Amniotic stem cell (primary cell): ENCODE measurements at regions not wholly inside any gene's neighbourhood (a gene's known extent, or its start where the extent isn't known, plus 50 kb on each side); places are given as distances from the start of the nearest gene placed in this dataset.
A peak's percentile ranks its signal among the peaks of the same experiment; 100 is the strongest.
"Not testable (repeated sequence)": the region's sequence is repeated elsewhere in the genome, so short reads cannot be mapped to it uniquely, and the experiment has no call there.

ENCODE experiments used
- DNase-seq: peaks from one replicate; lab custom pipeline; 2025; lab: John Stamatoyannopoulos, UW

DNA sequence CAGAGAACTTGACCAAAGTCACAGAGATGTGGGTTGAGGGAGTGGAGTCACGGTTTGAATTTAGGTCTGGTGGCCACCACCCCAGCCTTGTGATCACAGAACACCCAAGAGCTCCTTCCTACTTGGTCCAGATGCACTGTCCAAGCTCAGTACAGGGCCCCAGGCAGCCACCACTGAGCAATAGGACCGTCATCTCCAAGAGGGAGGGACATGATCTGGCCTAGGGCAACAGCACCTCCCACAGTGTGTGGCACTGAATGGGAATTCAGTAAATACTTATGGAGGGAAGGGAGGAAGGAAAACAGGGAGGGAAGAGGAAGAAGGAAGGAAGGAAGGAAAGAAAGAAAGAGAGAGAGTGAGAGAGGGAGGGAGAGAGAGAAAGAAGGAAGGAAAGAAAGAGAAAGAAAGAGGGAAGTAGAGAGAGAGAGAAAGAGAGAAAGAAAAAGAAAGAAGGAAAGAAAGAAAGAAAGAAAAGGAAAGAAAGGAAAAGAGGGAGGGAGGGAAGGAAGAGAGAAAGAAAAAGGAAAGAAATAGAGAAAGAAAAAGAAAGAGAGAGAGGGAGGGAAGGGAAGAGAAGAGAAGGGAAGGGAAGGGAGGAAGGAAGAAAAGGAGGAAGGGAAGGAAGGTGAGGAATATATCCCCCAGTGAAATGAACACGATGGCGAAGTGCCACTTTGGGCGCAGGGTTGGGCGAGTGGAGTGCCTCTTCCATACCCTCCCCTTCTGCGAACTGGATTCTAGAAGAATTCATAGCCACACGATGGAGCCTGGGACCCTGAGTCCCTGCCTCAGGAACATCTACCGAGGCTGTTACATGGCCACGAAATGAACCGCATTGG lies 243.7 kb downstream of the TFAP2C start:
- no peak for DNase-seq

DNA sequence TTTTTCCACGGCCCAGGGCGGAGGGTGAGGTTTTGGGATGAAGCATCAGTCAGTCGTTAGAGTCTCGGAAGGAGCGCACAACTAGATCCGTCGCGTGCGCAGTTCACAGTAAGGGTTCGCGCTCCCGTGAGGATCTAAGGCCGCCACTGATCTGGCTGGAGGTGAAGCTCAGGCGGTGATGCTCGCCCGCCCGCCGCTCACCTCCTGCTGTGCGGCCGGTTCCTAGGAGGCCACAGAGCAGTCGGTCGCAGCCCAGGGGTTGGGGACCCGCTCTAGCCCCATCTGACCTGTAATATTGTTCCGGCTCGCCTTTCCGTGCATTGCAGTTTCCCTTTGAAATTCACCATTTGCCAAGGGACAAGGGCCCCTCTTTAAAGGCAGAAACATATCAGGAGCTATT lies 244.7 kb downstream of the TFAP2C start:
- no peak for DNase-seq

DNA sequence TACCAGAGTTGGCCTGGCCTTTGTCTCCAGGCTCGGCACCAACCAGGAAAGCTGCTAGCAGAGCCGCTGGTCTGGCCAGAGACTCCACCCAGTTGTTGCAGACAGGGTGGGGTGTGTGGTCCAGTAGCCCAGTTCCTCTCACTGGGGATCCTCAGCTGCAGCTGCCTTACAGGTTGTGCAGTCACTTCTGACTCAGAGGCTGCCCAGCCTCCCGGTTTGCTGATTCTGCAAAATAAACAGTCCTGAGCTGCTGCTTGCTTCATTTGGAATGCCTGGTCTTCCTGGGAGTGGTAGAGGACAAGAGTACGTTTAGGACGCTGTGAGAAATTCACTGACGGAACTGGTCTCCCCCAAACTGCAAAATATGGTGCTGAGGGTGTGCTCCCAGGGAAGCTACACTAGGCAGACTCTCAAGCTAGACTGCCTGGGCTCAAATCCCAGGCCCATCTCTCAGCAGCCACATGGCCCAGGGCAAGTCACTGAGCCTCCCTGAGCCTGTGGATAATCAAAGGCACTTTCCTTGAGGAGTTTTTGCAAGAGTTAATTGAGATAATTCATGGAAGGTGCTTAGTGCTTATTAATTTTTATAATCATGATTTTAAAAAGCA lies 246.1 kb downstream of the TFAP2C start:
- peak; percentile 1 for DNase-seq

DNA sequence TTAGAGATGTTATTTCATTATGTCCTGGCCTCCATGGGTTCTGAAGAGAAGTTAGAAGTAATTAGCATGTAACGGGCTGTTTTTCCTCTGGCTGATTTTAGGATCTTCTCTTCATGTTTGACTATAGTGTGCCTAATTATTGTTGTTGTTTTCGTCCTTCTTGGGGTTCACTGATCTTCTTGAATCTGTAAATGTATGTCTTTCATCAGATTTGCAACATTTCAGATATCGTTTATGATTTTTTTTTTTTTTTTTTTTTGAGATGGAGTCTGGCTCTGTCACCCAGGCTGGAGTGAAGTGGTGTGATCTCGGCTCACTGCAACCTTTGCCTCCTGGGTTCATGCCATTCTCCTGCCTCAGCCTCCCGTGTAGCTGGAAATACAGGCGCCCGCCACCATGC lies 246.7 kb downstream of the TFAP2C start:
- no peak for DNase-seq

DNA sequence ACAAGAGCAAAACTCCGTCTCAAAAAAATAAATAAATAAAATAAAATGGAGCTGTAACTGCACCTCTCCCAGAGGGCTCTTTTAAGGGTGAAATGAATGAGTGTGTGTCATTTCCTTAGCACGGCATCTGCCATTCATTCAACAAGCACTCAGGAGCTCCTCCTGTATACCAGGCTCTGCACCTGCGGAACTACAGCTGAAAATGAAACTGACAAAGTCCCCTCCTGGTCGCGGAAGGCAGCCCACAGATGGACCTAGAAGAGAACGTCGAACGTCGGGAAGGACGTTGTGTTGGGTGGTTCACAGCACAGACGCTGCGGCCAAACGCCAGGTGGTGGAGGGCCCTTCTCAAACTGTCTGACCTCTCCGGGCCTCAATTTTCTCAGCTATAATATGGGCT lies 256.4 kb downstream of the TFAP2C start:
- DNase-seq, result no peak

DNA sequence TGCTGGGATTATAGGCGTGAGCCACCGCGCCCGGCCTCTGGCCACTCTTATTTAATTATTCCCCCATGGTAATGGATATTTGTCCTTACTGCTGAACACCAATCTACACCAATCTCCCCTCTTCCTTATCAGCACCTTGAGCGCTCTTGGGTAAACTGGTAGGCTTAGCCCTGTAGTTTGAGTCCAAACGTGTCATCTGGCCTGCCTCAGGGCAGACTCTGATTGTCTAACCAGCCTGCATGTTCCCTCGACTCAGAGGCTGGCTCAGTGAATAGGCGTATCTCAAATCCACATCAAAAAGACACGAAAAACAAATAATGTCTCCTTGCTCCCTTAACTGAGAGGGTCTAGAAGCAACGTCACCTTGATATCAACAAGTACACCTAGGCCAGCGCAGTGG lies 260.9 kb downstream of the TFAP2C start:
- no peak for DNase-seq

DNA sequence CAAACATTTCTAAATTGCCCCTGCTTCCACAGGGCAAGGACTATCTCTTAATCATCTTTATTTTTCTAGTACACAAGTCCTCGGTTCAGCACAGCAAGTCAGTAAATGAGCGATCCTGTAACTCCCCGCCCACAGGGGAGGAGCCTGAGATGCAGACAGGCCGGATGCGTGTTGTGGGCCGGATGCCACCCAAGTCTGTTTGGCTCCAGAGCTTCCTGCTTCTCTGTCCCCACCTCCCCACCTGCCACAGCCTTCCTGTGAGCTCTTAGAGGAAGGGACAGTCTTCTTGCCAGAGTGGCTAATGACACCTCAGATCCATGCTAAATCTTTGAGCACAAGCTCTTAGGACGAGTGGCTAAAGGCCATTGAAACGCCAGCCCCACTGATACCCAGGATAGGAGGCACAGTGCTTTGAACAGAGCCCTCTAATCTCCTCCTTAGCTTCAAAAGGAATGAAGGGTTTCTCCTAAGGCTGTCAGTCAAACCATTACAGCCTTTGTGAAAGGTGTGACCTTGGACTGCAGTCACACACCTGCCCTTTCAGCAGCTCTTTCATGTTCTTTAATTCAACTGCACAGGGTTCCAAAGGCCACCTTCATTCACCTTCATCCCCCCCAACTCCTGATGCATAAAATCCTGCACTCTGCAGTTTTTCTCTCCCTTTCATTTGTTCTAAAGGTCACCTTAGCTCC lies 264.3 kb downstream of the TFAP2C start:
- no peak for DNase-seq

DNA sequence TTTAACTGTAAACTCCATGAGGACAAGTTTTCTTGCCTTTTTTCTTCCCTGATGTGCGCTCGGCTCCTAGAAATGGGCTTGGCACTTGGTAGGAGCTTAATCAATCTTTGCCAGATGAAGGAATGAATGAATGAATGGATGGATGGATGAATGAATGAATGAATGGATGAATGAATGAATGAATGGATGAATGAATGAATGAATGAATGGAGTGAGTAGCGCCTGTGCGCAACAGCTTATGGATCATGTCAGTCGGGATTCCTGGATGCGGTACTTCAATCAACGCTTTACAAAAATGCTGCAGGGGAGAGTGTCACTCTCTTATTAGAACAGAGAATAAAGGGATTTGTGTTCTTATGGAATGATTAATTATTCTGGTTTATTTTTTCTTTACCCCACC lies 267.3 kb downstream of the TFAP2C start:
- no peak for DNase-seq

DNA sequence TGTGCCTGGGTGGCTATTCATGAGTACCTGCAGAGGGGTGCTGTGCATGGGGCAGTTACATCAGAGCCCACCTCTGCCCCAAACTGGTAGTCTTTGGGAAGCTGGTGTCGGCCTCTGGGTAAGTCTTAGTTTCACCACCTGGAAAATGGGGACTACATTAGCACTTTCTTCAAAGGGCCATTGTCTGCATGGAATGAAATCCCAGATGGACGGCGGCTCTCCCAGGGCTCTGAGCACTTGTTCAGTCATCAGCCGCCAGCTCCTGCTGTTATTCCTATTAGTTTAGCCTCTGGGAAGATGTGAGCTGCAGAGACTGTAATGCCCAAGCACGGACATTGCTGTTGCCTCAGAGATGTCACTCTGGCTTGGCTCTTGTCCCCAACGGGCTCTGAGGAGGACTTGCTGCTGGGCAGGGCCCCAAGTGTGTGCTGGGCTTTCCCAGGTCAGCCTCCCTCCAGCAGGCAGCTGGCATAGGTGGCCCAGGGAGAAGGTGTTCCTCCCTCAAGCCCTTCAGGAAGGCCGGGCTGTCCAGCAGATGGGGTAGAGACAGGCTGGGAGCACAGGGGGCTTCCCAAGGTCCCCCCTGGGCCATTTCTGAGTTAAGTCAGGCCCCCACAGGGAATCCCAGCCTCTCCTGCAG lies 268.3 kb downstream of the TFAP2C start:
- DNase-seq, result no peak

DNA sequence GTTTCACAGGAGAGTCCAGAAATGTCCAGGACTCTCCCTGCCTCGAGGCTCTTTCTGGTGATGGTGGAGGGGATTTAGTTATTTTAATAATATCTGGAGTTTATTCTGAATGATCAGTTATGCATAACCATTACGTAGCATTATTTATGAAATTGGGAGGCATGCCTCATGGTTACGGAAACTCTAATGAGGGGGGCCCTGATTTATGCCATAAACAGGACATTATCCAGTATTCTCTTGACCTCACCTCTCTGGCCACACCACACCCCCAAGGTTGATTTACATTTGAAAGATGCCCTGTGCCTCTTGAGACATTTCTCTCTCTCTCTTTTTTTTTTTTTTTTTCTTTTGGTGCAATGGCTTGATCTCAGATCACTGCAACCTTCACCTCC lies 268.8 kb downstream of the TFAP2C start:
- DNase-seq, result no peak

DNA sequence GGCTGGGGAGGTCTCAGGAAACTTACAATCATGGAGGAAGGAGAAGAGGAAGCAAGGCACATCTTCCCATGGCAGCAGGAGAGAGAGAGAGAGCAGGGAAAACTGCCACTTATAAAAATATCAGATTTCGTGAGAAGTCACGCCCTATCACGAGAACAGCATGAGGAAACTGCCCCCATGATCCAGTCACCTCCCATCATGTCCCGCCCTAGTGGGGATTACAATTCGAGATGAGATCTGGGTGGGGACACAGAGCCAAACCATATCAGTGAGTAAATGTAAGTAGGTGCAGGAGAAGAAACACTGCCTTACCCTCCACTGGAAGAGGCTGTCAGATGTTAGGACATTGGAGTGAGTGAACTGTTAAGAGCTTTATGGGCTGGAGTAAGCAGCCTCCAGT lies 270.4 kb downstream of the TFAP2C start:
- DNase-seq, result no peak

DNA sequence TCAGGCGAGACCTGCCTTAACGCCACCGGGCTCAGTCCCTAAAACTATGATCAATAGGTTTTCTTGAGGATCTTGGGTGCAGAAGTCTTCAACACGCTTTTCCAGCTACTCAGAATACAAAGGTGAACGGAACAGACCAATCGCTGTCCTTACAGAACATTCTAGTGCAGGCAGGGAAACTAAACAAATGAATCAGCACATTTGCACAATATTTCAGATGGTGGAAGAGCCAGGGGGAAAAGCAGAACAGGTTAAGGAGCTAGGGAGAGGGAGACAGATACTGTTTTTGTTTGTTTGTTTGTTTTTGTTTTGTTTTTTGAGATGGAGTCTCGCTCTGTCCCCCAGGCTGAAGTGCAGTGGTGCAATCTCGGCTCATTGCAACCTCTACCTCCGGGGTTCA lies 271.1 kb downstream of the TFAP2C start:
- DNase-seq, result no peak

DNA sequence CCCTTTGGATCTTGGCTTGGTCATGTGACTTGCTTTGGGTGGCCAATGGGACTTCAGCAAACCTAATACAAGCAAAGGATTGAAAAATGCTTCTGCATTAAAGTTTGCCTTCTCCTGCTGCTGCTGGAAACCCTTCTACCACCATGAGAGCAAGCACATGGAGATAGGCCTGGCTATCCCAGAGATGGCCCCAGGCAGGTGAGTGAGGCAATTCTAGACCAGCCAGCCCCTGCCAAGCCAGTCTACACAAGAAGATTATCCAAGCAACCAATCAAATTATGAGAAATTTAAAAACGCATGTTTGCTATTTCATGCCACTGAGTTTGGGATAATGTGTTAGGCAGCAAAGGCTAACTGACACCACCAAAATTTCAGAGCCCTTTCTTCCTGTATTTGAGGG lies 274.3 kb downstream of the TFAP2C start:
- DNase-seq, result no peak

DNA sequence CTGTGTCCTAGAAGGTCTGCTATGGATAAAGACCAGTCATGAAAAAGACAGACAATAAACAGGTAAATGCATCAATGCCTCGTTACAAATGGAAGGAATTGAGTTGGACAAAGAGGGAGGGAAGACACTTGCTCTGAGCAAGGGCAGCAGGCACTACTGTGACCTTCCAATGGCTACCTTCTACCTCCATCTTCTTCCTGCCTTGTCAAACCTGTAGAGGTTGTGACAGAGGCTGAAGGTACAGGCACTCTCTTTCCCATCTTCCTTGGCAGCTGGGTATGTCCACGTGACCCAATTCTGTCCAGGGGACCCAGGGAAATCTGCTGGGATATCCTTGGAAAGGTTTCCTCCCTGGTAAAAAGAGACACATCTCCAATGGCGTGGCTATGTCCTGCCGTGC lies 274.8 kb downstream of the TFAP2C start:
- DNase-seq, result no peak

DNA sequence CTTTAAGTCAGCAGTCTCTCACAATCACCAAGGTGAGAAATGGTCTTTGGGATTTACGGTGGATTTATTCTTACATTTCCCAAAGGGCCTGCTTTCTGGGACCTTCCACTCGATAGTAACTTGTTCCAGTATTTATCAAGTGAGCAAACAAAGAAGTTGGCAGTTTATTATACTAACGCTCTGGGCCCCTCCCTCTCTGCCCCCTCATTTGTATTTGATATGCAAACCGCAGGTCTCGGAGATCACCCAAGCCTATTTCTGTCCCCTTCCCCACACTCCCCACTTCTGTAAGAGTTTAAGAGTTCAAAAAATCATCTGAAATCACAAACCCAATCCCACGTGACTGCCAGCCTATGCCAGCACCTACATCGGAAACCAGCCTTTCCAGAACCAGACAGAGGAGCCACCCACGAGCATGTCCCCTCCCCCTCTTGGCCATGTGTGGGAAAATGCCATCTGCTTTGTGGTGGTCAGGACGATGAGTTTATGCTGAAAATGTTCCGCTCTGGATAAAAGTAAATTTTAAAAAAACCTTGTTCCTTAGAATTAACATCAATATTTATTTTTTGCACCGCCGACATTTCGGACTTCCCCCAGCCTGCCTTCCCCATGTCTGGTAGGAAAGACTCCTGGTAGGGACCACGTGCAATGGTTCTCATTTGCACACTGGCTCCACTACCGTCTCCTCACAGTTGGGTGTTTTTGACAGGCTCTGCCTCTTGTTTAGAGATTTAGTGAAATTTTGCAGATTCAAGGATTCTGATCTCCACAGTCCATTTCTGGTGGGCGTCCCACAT lies 281.0 kb downstream of the TFAP2C start:
- no peak for DNase-seq

DNA sequence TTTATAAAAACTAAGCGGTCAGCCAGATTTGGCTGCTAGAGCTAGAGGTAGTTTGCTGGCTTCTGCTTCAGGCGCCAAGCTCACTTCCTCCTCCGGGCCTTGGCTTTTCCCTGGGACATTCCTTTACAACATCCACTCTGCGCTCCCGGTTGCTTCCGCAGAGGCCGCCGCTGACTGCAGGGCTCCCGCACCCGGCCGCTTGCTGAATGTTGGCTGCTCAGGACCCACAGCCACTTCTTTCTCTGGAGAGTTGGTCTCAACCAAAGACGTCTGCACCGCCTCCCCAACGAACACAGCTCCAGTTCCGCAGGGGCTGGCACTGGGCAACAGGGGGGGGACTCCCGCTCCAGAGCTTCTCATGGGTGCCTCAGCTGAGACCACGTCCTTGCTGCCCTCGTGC lies 282.8 kb downstream of the TFAP2C start:
- DNase-seq, result no peak

DNA sequence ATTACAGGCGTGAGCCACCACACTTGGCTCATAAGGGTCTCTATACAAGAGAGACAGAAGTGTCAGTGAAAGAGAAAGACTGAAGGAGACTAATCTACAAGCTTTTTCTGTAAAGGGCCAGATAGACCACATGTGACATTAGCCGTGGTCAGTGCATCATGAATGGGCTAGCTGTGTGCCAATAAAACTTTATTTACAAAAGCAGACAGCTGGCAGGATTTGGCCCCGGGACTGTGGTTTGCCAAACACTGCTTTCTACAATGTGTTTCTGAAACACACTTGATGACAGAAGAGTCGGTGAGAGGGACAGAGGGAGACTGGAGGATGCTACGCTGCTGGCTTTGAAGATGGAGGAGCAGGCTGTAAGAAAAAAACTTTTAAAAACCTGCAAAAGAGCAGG lies 285.4 kb downstream of the TFAP2C start:
- DNase-seq, result no peak

DNA sequence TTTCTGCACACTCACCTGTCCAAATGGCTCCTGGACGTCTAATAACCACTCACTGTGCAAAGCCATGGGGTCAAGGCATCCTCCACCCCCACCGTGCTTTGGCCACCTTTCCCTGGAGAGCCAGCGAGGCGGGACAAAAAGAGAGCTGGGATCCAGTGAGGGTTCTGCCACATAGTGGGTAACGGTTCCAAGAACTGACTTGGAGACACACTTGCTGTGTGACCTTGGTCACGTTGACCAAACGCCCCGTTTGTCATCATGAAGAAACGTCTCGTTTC lies 287.2 kb downstream of the TFAP2C start:
- no peak for DNase-seq

DNA sequence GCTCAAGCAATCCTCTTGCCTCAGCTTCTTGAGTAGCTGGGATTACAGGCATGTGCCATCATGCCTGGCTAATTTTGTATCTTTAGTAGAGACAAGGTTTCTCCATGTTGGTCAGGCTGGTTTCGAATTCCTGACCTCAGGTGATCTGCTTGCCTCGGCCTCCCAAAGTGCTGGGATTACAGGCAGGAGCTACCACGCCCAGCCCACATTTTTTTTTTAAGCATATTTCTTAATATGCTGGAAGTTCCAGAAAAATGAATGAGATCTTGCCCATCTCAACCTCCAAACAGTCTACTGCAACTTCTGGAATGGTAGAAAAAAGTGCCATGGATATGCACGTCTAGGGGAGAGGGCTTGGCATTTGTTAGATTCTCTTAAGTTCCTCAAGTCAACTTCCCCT lies 290.9 kb downstream of the TFAP2C start:
- DNase-seq, result not testable (repeated sequence)

DNA sequence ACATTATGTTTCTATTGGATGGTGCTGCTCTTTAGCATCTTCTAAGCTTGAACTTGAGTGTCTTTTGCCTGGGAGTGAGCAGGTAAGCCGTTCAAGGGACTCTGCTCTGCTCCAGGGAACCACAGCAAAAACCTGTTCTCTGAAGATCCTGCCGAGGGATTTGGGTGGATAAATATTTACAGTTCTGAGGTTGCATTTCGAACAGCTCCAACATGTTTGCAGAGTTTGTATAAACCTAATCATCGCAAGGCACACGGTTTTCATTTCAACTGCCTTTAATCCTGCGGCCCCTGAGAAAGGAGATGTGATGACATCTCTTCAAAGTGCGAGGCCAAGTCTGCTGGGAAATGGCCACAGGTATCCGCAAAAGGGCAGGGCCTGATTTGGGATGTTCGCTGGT lies 293.4 kb downstream of the TFAP2C start:
- no peak for DNase-seq

DNA sequence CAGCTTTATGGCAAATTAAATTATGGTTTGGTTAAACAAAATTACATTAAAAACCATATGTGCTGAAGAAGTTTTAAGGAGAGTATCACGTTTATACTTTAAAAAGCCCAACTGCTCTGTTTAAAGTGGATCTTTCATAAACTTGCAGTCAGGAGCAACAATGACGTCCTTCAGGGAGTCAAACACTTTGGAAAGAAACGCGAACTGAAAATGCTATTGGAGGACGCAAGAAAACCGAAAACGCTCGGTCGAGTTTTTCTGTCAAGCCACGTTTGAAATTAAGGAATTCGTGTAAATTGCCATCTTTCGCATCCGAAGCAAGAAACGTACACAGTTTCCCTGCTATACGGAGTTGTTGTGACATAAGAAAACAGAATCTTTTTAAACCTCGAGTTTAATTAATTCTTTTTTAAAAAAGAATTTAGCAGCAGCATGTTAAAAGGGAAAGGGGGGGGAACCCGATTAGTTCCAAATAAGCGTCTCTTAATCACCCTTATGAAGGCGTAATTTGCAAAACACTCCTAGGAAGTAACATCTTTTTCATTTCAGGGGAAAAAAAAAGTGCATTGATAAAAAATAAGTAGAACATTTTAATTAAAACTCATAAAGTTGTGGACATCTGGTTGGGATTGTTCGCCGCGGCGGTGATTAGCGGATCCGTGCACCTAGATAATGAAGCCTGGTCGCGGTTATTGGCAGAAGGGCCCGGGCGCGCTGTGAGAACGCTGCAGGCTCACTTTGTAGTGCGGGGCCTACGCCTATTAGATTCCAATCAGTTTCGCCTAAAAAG lies 295.4 kb downstream of the TFAP2C start:
- DNase-seq, result no peak
